ENCODE measurements at regions not wholly inside any gene's neighbourhood (a gene's known extent, or its start where the extent isn't known, plus 50 kb on each side); places are given as distances from the start of the nearest gene placed in this dataset.

- DNase-seq (ENCODE audit: low spot score): no peak
- intact Hi-C loops (cut with DNase I): no loop called here
These were observed 166.0 kb upstream of the MDFIC start for GRCh38 chr7:114755856-114756255.

- intact Hi-C loops (cut with DNase I): no loop called here
- DNase-seq (ENCODE audit: low spot score): no peak
These were observed 163.2 kb upstream of the MDFIC start for GRCh38 chr7:114758661-114759227.

- intact Hi-C loops (cut with DNase I): no loop called here
These were observed 162.4 kb upstream of the MDFIC start for GRCh38 chr7:114759347-114760062.

GRCh38 chr7:114760477-114760876 is 161.4 kb upstream of the MDFIC start:
- intact Hi-C loops (cut with DNase I): no loop called here
- no peak for DNase-seq (ENCODE audit: low spot score)

More at GRCh38 chr7:114759347-114760062, 162.4 kb upstream of the MDFIC start:
- DNase-seq (ENCODE audit: low spot score): no peak

GRCh38 chr7:114761973-114762372 is 159.9 kb upstream of the MDFIC start:
- intact Hi-C loops (cut with DNase I): no loop called here
- no peak for DNase-seq (ENCODE audit: low spot score)

- no peak for DNase-seq (ENCODE audit: low spot score)
- intact Hi-C loops (cut with DNase I): no loop called here
These were observed 156.4 kb upstream of the MDFIC start for GRCh38 chr7:114765331-114766040.

- intact Hi-C loops (cut with DNase I): no loop called here
- no peak for DNase-seq (ENCODE audit: low spot score)
These were observed 155.9 kb upstream of the MDFIC start for GRCh38 chr7:114766041-114766356.

- intact Hi-C loops (cut with DNase I): no loop called here
- no peak for DNase-seq (ENCODE audit: low spot score)
These were observed 144.6 kb upstream of the MDFIC start for GRCh38 chr7:114777288-114777687.

- DNase-seq (ENCODE audit: low spot score): no peak
These were observed 138.4 kb upstream of the MDFIC start for GRCh38 chr7:114783508-114783907.

GRCh38 chr7:114784177-114784576 is 137.7 kb upstream of the MDFIC start:
- no peak for DNase-seq (ENCODE audit: low spot score)

More at GRCh38 chr7:114783508-114783907, 138.4 kb upstream of the MDFIC start:
- intact Hi-C loops (cut with DNase I): loop anchor here in 1 of 2 donors (10.0 kb wide), 1 partner anchor 611 kb away; no protein-coding TSS in a partner anchor

GRCh38 chr7:114784746-114785145 is 137.1 kb upstream of the MDFIC start:
- intact Hi-C loops (cut with DNase I): loop anchor here in 1 of 2 donors (10.0 kb wide), 1 partner anchor 610 kb away; no protein-coding TSS in a partner anchor
- DNase-seq (ENCODE audit: low spot score): no peak

More at GRCh38 chr7:114784177-114784576, 137.7 kb upstream of the MDFIC start:
- intact Hi-C loops (cut with DNase I): loop anchor here in 1 of 2 donors (10.0 kb wide), 1 partner anchor 611 kb away; no protein-coding TSS in a partner anchor

GRCh38 chr7:114785496-114785895 is 136.4 kb upstream of the MDFIC start:
- DNase-seq (ENCODE audit: low spot score): no peak
- intact Hi-C loops (cut with DNase I): loop anchor here in 1 of 2 donors (10.0 kb wide), 1 partner anchor 609 kb away; no protein-coding TSS in a partner anchor

- intact Hi-C loops (cut with DNase I): loop anchor here in 1 of 2 donors (10.0 kb wide), 1 partner anchor 608 kb away; no protein-coding TSS in a partner anchor
- DNase-seq (ENCODE audit: low spot score): no peak
These were observed 135.4 kb upstream of the MDFIC start for GRCh38 chr7:114786455-114786854.

GRCh38 chr7:114787556-114787955 is 134.3 kb upstream of the MDFIC start:
- DNase-seq (ENCODE audit: low spot score): no peak
- intact Hi-C loops (cut with DNase I): loop anchor here in 1 of 2 donors (10.0 kb wide), 1 partner anchor 607 kb away; no protein-coding TSS in a partner anchor

- intact Hi-C loops (cut with DNase I): loop anchor here in 1 of 2 donors (10.0 kb wide), 1 partner anchor 606 kb away; no protein-coding TSS in a partner anchor
- DNase-seq (ENCODE audit: low spot score): no peak
These were observed 133.2 kb upstream of the MDFIC start for GRCh38 chr7:114788706-114789105.

GRCh38 chr7:114789161-114789560 is 132.7 kb upstream of the MDFIC start:
- DNase-seq (ENCODE audit: low spot score): no peak
- intact Hi-C loops (cut with DNase I): loop anchor here in 1 of 2 donors (10.0 kb wide), 1 partner anchor 606 kb away; no protein-coding TSS in a partner anchor

- no peak for DNase-seq (ENCODE audit: low spot score)
- intact Hi-C loops (cut with DNase I): loop anchor here in 1 of 2 donors (10.0 kb wide), 1 partner anchor 605 kb away; no protein-coding TSS in a partner anchor
These were observed 132.0 kb upstream of the MDFIC start for GRCh38 chr7:114789871-114790311.

GRCh38 chr7:114790521-114790920 is 131.4 kb upstream of the MDFIC start:
- DNase-seq (ENCODE audit: low spot score): no peak
- intact Hi-C loops (cut with DNase I): no loop called here

GRCh38 chr7:114791771-114792170 is 130.1 kb upstream of the MDFIC start:
- DNase-seq (ENCODE audit: low spot score): no peak
- intact Hi-C loops (cut with DNase I): no loop called here
